ENCODE measurements at regions not wholly inside any gene's neighbourhood (a gene's known extent, or its start where the extent isn't known, plus 50 kb on each side); places are given as distances from the start of the nearest gene placed in this dataset.

- TF ChIP-seq CTCF (IDR thresholded peaks at IDR 0.05) (no peak), POLR2A (IDR thresholded peaks at IDR 0.05) (no peak), EP300 (IDR thresholded peaks at IDR 0.05) (no peak)
These were observed 101.0 kb downstream of the TTC32 start for GRCh38 chr2:19800796-19801195.
